Natural killer cell (primary cell): ENCODE measurements at regions not wholly inside any gene's neighbourhood (a gene's known extent, or its start where the extent isn't known, plus 50 kb on each side); places are given as distances from the start of the nearest gene placed in this dataset.

Experiments used
- ATAC-seq, 3 donors: fragments of 150-1000 bp in 2 of 3; fragments of 200-7000 bp in 1 of 3; cut with Tn5 transposase; 1 replicate in 1 of 3; 2 replicates in 2 of 3; pipeline ENCODE4 v1.10.0; 2021; ENCODE audit warnings: mild to moderate bottlenecking in 2 of 3, moderate library complexity in 2 of 3
- DNase-seq, 2 donors: peaks; one replicate each; pipeline versions ENCODE4 v3.0.0 to v3.0.0-alpha.2; 2013 to 2021; ENCODE audit warnings: mixed read lengths in 1 of 2
- H3K27ac ChIP-seq: one replicate; pipeline ENCODE4 v1.5.1; 2013; ENCODE audit warnings: mild to moderate bottlenecking, low read length
- H3K27me3 ChIP-seq: one replicate; pipeline ENCODE4 v1.6.1; 2013; ENCODE audit warnings: low read length; ENCODE audit not compliant: control insufficient read depth, insufficient read depth
- H3K36me3 ChIP-seq: one replicate; pipeline ENCODE4 v1.6.1; 2013; ENCODE audit warnings: low read length; ENCODE audit not compliant: control insufficient read depth, insufficient read depth
- H3K4me1 ChIP-seq: one replicate; pipeline ENCODE4 v1.6.1; 2013; ENCODE audit warnings: low read length; ENCODE audit not compliant: control insufficient read depth, insufficient read depth
- H3K4me3 ChIP-seq: one replicate; pipeline ENCODE4 v1.5.1; 2013; ENCODE audit warnings: low read length
- H3K9me3 ChIP-seq: one replicate; pipeline ENCODE4 v1.6.1; 2013; ENCODE audit warnings: low read length; ENCODE audit not compliant: control insufficient read depth, insufficient read depth
- H3K27ac Mint-ChIP-seq, 2 donors: one replicate each; pipeline ENCODE4 v1.8.0; 2022; ENCODE audit warnings: mild to moderate bottlenecking in 2 of 2, mixed read lengths in 2 of 2, moderate library complexity in 1 of 2
- H3K27me3 Mint-ChIP-seq, 2 donors: one replicate each; pipeline ENCODE4 v1.8.0; 2022; ENCODE audit warnings: low read depth in 2 of 2, mixed read lengths in 2 of 2
- H3K36me3 Mint-ChIP-seq: one replicate; pipeline ENCODE4 v1.8.0; 2022; ENCODE audit warnings: mixed read lengths
- H3K4me1 Mint-ChIP-seq, 2 donors: one replicate each; pipeline ENCODE4 v1.8.0; 2022; ENCODE audit warnings: mixed read lengths in 2 of 2
- H3K4me3 Mint-ChIP-seq: one replicate; pipeline ENCODE4 v1.8.0; 2022; ENCODE audit warnings: mild to moderate bottlenecking, moderate library complexity, mixed read lengths
- H3K9me3 Mint-ChIP-seq, 2 donors: one replicate each; pipeline ENCODE4 v1.8.0; 2022; ENCODE audit warnings: mixed read lengths in 2 of 2
- WGBS: methylation state at CpG from one replicate; pipeline ENCODE4 v1.1.7; 2013; ENCODE audit warnings: missing lambda C conversion rate; ENCODE audit not compliant: insufficient coverage; 5-methylcytosine and 5-hydroxymethylcytosine counted together
- intact Hi-C: fragments of 100-400 bp; cut with micrococcal nuclease; formaldehyde crosslinking; loops from one replicate; pipeline ENCODE4 v1.14.2; 2022
- TF ChIP-seq, protein P1 (sequence below): fragments of 200-600 bp; IDR thresholded peaks from one replicate; pipeline ENCODE4 v1.8.0; 2022; ENCODE audit warnings: antibody characterized with exemption

DNA sequence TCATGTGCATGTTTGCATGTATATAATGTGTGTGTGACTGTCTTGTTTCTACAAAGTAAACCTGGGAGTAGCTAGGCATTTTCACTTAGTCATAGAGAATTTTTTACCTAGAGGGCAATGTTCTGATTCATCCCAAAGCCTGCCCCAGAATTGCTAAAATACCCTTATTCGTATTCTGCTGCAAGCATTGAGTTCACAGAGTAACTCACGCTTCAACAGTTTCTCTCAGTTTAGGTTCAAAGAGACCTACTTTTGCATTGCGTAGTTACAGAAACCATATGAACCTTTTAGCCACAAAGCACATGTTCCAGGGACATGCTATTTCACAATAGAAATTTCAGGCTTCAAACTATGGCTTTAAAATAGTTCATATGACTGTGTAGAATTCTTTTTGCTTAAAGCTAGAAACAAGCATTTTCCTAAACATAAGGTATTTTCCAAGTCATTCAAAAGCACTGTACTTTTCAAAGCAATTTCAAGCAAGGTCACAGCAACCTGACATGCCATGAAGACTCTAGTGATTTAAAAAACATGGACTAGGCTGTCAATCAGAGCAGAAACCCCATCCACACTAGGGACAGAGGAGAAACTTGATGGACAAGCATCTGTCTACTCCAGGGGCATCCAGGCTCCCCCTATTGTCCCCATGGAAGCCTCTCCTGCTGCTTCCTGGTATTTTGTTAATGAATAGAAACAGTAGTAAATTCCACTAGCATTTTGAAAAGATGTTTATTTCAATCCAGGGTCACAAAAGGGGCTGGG lies 81.5 kb upstream of the MAPK10 start:
- Mint-ChIP-seq H3K9me3 (peaks cover 4 to 5% of the 10 kb centered on the region in 2 donors), H3K27ac (no peak overlapping the region), H3K4me1 (no peaks in the 10 kb centered on the region), H3K36me3 (no peaks in the 10 kb centered on the region), H3K27me3 (no peaks in the 10 kb centered on the region), H3K4me3 (no peak overlapping the region)
- intact Hi-C loops, result no loop called here
- Histone ChIP-seq H3K27me3 (no peaks in the 10 kb centered on the region), H3K27ac (no peak overlapping the region), H3K4me1 (no peaks in the 10 kb centered on the region), H3K9me3 (no peaks in the 10 kb centered on the region), H3K36me3 (no peaks in the 10 kb centered on the region), H3K4me3 (no peak overlapping the region)
- TF ChIP-seq, protein P1, sequence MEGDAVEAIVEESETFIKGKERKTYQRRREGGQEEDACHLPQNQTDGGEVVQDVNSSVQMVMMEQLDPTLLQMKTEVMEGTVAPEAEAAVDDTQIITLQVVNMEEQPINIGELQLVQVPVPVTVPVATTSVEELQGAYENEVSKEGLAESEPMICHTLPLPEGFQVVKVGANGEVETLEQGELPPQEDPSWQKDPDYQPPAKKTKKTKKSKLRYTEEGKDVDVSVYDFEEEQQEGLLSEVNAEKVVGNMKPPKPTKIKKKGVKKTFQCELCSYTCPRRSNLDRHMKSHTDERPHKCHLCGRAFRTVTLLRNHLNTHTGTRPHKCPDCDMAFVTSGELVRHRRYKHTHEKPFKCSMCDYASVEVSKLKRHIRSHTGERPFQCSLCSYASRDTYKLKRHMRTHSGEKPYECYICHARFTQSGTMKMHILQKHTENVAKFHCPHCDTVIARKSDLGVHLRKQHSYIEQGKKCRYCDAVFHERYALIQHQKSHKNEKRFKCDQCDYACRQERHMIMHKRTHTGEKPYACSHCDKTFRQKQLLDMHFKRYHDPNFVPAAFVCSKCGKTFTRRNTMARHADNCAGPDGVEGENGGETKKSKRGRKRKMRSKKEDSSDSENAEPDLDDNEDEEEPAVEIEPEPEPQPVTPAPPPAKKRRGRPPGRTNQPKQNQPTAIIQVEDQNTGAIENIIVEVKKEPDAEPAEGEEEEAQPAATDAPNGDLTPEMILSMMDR, result no peak
- 53% methylated on average over 3 of the region's 3 CpGs for WGBS
- ATAC-seq (no peak), DNase-seq (no peak)

DNA sequence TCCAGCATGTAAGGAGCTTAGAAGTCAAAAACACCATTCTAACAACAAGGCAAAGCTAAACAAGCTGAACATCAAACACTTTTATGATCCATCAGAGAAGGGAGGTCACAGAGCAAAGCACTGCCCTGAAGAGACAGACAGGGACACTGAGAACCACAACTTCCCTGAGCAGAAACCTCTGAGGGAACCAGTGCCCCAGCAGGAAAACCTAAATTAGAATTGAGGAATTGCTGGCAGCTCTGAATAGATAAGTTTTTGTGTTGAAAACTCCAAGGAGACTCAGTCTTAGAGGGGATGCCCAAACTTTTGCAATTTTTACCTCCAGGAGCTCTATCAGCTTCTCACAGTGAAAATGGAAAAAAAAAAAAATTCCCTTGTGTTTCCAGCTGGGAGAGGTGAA lies 83.0 kb upstream of the MAPK10 start:
- Mint-ChIP-seq H3K4me1 (no peaks in the 10 kb centered on the region), H3K9me3 (peaks cover 5 to 6% of the 10 kb centered on the region in 2 donors), H3K36me3 (no peaks in the 10 kb centered on the region), H3K27ac (no peak overlapping the region), H3K27me3 (no peaks in the 10 kb centered on the region), H3K4me3 (no peak overlapping the region)
- Histone ChIP-seq H3K27me3 (no peaks in the 10 kb centered on the region), H3K36me3 (no peaks in the 10 kb centered on the region), H3K27ac (no peak overlapping the region), H3K9me3 (no peaks in the 10 kb centered on the region), H3K4me1 (no peaks in the 10 kb centered on the region), H3K4me3 (no peak overlapping the region)
- TF ChIP-seq, protein P1, result no peak
- DNase-seq (no peak), ATAC-seq (no peak)
- intact Hi-C loops, result no loop called here

DNA sequence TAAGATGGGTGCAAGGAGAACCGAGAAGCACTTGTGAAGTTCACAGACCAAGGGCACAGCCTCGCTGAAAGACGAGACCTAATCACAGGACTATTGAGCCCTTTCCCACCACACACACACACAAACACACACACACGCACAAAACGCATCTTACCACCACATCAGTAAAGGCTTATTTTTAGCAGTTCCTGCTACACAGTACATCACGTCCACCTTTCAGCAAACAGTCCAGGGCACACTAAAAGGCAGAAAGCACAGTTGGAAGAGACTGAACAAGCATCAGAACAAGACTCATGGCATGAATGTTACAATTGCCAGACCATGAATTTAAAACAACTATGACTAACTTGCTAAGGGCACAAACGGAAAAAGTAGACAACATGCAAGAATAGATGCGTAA lies 83.6 kb upstream of the MAPK10 start:
- TF ChIP-seq, protein P1, result no peak
- Mint-ChIP-seq H3K36me3 (no peaks in the 10 kb centered on the region), H3K4me1 (no peaks in the 10 kb centered on the region), H3K27me3 (no peaks in the 10 kb centered on the region), H3K9me3 (peaks cover 5 to 6% of the 10 kb centered on the region in 2 donors), H3K27ac (no peak overlapping the region), H3K4me3 (no peak overlapping the region)
- Histone ChIP-seq H3K27ac (no peak overlapping the region), H3K4me1 (no peaks in the 10 kb centered on the region), H3K9me3 (no peaks in the 10 kb centered on the region), H3K36me3 (no peaks in the 10 kb centered on the region), H3K27me3 (no peaks in the 10 kb centered on the region), H3K4me3 (no peak overlapping the region)
- DNase-seq (no peak), ATAC-seq (no peak)
- intact Hi-C loops, result no loop called here
- WGBS, result 52% methylated on average over 8 of the region's 8 CpGs

DNA sequence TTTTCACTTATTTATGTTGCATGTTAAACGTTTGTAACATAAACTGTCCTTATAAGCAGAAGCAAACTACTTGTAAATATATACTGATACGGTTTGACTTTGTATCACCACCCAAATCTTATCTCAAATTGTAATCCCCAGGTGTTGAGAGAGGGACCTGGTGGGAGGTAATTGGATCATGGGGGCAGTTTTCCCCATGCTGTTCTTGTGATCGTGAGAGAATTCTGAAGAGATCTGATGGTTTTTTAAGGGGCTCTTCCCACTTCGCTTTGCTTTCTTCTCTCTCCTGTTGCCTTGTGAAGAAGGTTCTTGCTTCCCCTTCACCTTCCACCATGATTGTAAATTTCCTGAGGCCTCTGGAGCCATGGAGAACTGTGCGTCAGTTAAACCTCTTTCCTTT lies 87.1 kb upstream of the MAPK10 start:
- no peaks in the 10 kb centered on the region for H3K27me3 ChIP-seq
- H3K27ac ChIP-seq, result no peak overlapping the region
- H3K27me3 Mint-ChIP-seq, result no peaks in the 10 kb centered on the region
- intact Hi-C loops, result no loop called here
- H3K9me3 Mint-ChIP-seq, result peaks cover 5 to 6% of the 10 kb centered on the region in 2 donors
- no peak for ATAC-seq
- no peak overlapping the region for H3K4me3 Mint-ChIP-seq
- no peaks in the 10 kb centered on the region for H3K36me3 ChIP-seq
- H3K27ac Mint-ChIP-seq, result no peak overlapping the region
- 92% methylated on average over 2 of the region's 5 CpGs for WGBS
- H3K9me3 ChIP-seq, result no peaks in the 10 kb centered on the region
- DNase-seq, result no peak
- TF ChIP-seq, protein P1, result no peak
- no peaks in the 10 kb centered on the region for H3K4me1 Mint-ChIP-seq
- H3K4me3 ChIP-seq, result no peak overlapping the region
- H3K36me3 Mint-ChIP-seq, result no peaks in the 10 kb centered on the region
- H3K4me1 ChIP-seq, result no peaks in the 10 kb centered on the region
